Activated CD4-positive, CD25-positive, alpha-beta regulatory T cell treated with anti-CD3 and anti-CD28 coated beads, Interleukin-2, amount 50 U/mL, for 72 hours (primary cell): ENCODE measurements at regions not wholly inside any gene's neighbourhood (a gene's known extent, or its start where the extent isn't known, plus 50 kb on each side); places are given as distances from the start of the nearest gene placed in this dataset.
A peak's percentile ranks its signal among the peaks of the same experiment; 100 is the strongest.
"Not testable (repeated sequence)": the region's sequence is repeated elsewhere in the genome, so short reads cannot be mapped to it uniquely, and the experiment has no call there.

Experiments
- DNase-seq: peaks from one replicate; pipeline ENCODE4 v3.0.0; 2021

- no peak for DNase-seq
Observed at GRCh38 chr15:31179693-31180092, 78.2 kb upstream of the TRPM1 start.

- DNase-seq: no peak
Observed at GRCh38 chr15:31193291-31193690, 91.8 kb upstream of the TRPM1 start.

- no peak for DNase-seq
Observed at GRCh38 chr15:31195871-31196270, 94.3 kb upstream of the TRPM1 start.

GRCh38 chr15:31197497-31198414, 96.2 kb upstream of the TRPM1 start:
- peak; percentile 56 for DNase-seq

- DNase-seq: no peak
Observed at GRCh38 chr15:31200735-31201151, 99.2 kb upstream of the TRPM1 start.

GRCh38 chr15:31202953-31203352, 101.4 kb upstream of the TRPM1 start:
- no peak for DNase-seq

- no peak for DNase-seq
Observed at GRCh38 chr15:31203999-31204398, 102.5 kb upstream of the TRPM1 start.

- no peak for DNase-seq
Observed at GRCh38 chr15:31206386-31207181, 105.1 kb upstream of the TRPM1 start.

- DNase-seq: no peak
Observed at GRCh38 chr15:31207246-31207645, 105.7 kb upstream of the TRPM1 start.

- not testable (repeated sequence) for DNase-seq
Observed at GRCh38 chr15:31207861-31208260, 106.3 kb upstream of the TRPM1 start.

- DNase-seq: no peak
Observed at GRCh38 chr15:31208817-31209216, 107.3 kb upstream of the TRPM1 start.

GRCh38 chr15:31211353-31211752, 109.8 kb upstream of the TRPM1 start:
- no peak for DNase-seq

- no peak for DNase-seq
Observed at GRCh38 chr15:31212326-31213080, 111.0 kb upstream of the TRPM1 start.

GRCh38 chr15:31214158-31214863, 112.3 kb upstream of the KLF13 start:
- DNase-seq: no peak

- DNase-seq: no peak
Observed at GRCh38 chr15:31214864-31215489, 111.7 kb upstream of the KLF13 start.

GRCh38 chr15:31215490-31216214, 111.0 kb upstream of the KLF13 start:
- DNase-seq: peak; percentile 88

GRCh38 chr15:31216215-31216911, 110.3 kb upstream of the KLF13 start:
- DNase-seq: peak; percentile 51

GRCh38 chr15:31217067-31217466, 109.6 kb upstream of the KLF13 start:
- peak; percentile 1 for DNase-seq

GRCh38 chr15:31217566-31218270, 108.9 kb upstream of the KLF13 start:
- DNase-seq: peak; percentile 9

GRCh38 chr15:31219221-31219620, 107.4 kb upstream of the KLF13 start:
- DNase-seq: no peak
